ENCODE measurements at regions not wholly inside any gene's neighbourhood (a gene's known extent, or its start where the extent isn't known, plus 50 kb on each side); places are given as distances from the start of the nearest gene placed in this dataset.

GRCh38 chr4:63090641-63091040, 1318.6 kb downstream of the TECRL start:
- TF ChIP-seq CTCF (IDR thresholded peaks at IDR 0.05 in 2 of 3, conservative IDR thresholded peaks at IDR 0.05 in 1 of 3; ENCODE audit: control insufficient read depth in 2 of 3, extremely low read depth in 1 of 3, insufficient read depth in 1 of 3, low read depth in 3 of 3, low read length in 3 of 3) (no peak), CHD1 (IDR thresholded peaks at IDR 0.05; ENCODE audit: low read depth, low read length) (no peak)

Measured in GM12878 (cell line).